ENCODE measurements at regions not wholly inside any gene's neighbourhood (a gene's known extent, or its start where the extent isn't known, plus 50 kb on each side); places are given as distances from the start of the nearest gene placed in this dataset.

GRCh38 chr7:157469181-157470016 is 132.6 kb downstream of the DNAJB6 start:
- TF ChIP-seq CTCF (IDR thresholded peaks at IDR 0.05; ENCODE audit: insufficient read depth, low read length) (no peak), REST (IDR thresholded peaks at IDR 0.05; ENCODE audit: insufficient replicate concordance, low read depth) (no peak), POLR2AphosphoS5 (IDR thresholded peaks at IDR 0.05; ENCODE audit: low read depth) (no peak), GABPA (IDR thresholded peaks at IDR 0.05; ENCODE audit: low read depth) (no peak), SPI1 (IDR thresholded peaks at IDR 0.05; ENCODE audit: borderline replicate concordance, low read depth) (no peak)

All from HL-60 (cell line).